ENCODE measurements at regions not wholly inside any gene's neighbourhood (a gene's known extent, or its start where the extent isn't known, plus 50 kb on each side); places are given as distances from the start of the nearest gene placed in this dataset.
"Not testable (repeated sequence)": the region's sequence is repeated elsewhere in the genome, so short reads cannot be mapped to it uniquely, and the experiment has no call there.

GRCh38 chr3:15919971-15920370 is 122.2 kb upstream of the ANKRD28 start:
- in situ Hi-C loops (cut with MboI; ENCODE audit: low pct_unique_long_range_greater_than_20kb in 2 of 9, low sequenced_read_pairs in 9 of 9, unreplicated experiment in 9 of 9): no loop called here
- Histone ChIP-seq H3K27ac (no peak overlapping the region), H3K4me1 (replicated peaks in 1 of 2) (no peaks in the 10 kb centered on the region), H3K4me3 (no peak overlapping the region)
- no peak for ATAC-seq (replicated peaks in 6 of 8)
- 80 to 100% (median 83%) methylated on average over 1 to 2 of the region's 2 CpGs; no CpG with 5 or more reads in 5 of the 10 experiments for WGBS, 10 experiments

- Histone ChIP-seq H3K4me1 (replicated peaks in 1 of 2) (no peaks in the 10 kb centered on the region), H3K27ac (no peak overlapping the region), H3K4me3 (no peak overlapping the region)
- peak in 1 of 8 experiments; percentile 45 for ATAC-seq (replicated peaks in 6 of 8)
- 33 to 100% (median 90%) methylated on average over 1 to 5 of the region's 5 CpGs for WGBS, 10 experiments
- in situ Hi-C loops (cut with MboI; ENCODE audit: low pct_unique_long_range_greater_than_20kb in 2 of 9, low sequenced_read_pairs in 9 of 9, unreplicated experiment in 9 of 9): no loop called here
Observed at GRCh38 chr3:15923640-15924405, 126.0 kb upstream of the ANKRD28 start.

- in situ Hi-C loops (cut with MboI; ENCODE audit: low pct_unique_long_range_greater_than_20kb in 2 of 9, low sequenced_read_pairs in 9 of 9, unreplicated experiment in 9 of 9): no loop called here
- Histone ChIP-seq H3K4me1 (replicated peaks in 1 of 2) (no peaks in the 10 kb centered on the region), H3K4me3 (no peak overlapping the region), H3K27ac (no peak overlapping the region)
- no peak for ATAC-seq (replicated peaks in 6 of 8)
- WGBS, 10 experiments: 20 to 75% (median 47%) methylated on average over 1 to 2 of the region's 2 CpGs; no CpG with 5 or more reads in 1 of the 10 experiments
Observed at GRCh38 chr3:15924914-15925313, 127.1 kb upstream of the ANKRD28 start.

GRCh38 chr3:15926871-15927270 is 129.1 kb upstream of the ANKRD28 start:
- in situ Hi-C loops (cut with MboI; ENCODE audit: low pct_unique_long_range_greater_than_20kb in 2 of 9, low sequenced_read_pairs in 9 of 9, unreplicated experiment in 9 of 9): no loop called here
- 46 to 100% (median 83%) methylated on average over 1 to 2 of the region's 2 CpGs for WGBS, 10 experiments
- H3K4me3 ChIP-seq: no peak overlapping the region
- H3K4me1 ChIP-seq (replicated peaks in 1 of 2): no peaks in the 10 kb centered on the region
- H3K27ac ChIP-seq: no peak overlapping the region
- no peak for ATAC-seq (replicated peaks in 6 of 8)

GRCh38 chr3:15927969-15928368 is 130.2 kb upstream of the ANKRD28 start:
- in situ Hi-C loops (cut with MboI; ENCODE audit: low pct_unique_long_range_greater_than_20kb in 2 of 9, low sequenced_read_pairs in 9 of 9, unreplicated experiment in 9 of 9): no loop called here
- no peak for ATAC-seq (replicated peaks in 6 of 8)
- WGBS, 10 experiments: 80 to 86% methylated on average over 1 of the region's 1 CpG; no CpG with 5 or more reads in 8 of the 10 experiments
- H3K27ac ChIP-seq: no peak overlapping the region
- no peak overlapping the region for H3K4me3 ChIP-seq
- H3K4me1 ChIP-seq (replicated peaks in 1 of 2): no peaks in the 10 kb centered on the region

- Histone ChIP-seq H3K27ac (no peak overlapping the region), H3K4me1 (replicated peaks in 1 of 2) (no peaks in the 10 kb centered on the region), H3K4me3 (no peak overlapping the region)
- in situ Hi-C loops (cut with MboI; ENCODE audit: low pct_unique_long_range_greater_than_20kb in 2 of 9, low sequenced_read_pairs in 9 of 9, unreplicated experiment in 9 of 9): no loop called here
- 42 to 100% (median 54%) methylated on average over 1 to 4 of the region's 4 CpGs for WGBS, 10 experiments
- no peak for ATAC-seq (replicated peaks in 6 of 8)
Observed at GRCh38 chr3:15929944-15930571, 132.3 kb upstream of the ANKRD28 start.

- in situ Hi-C loops (cut with MboI; ENCODE audit: low pct_unique_long_range_greater_than_20kb in 2 of 9, low sequenced_read_pairs in 9 of 9, unreplicated experiment in 9 of 9): no loop called here
- ATAC-seq (replicated peaks in 6 of 8): peak in 3 of 8 experiments; percentile 24 to 70 (median 32)
- Histone ChIP-seq H3K4me1 (replicated peaks in 1 of 2) (no peaks in the 10 kb centered on the region), H3K4me3 (no peak overlapping the region), H3K27ac (no peak overlapping the region)
- 8 to 83% (median 62%) methylated on average over 2 to 7 of the region's 7 CpGs; no CpG with 5 or more reads in 1 of the 10 experiments for WGBS, 10 experiments
Observed at GRCh38 chr3:15932348-15933300, 134.8 kb upstream of the ANKRD28 start.

- 10 to 100% (median 62%) methylated on average over 1 to 4 of the region's 4 CpGs for WGBS, 10 experiments
- in situ Hi-C loops (cut with MboI; ENCODE audit: low pct_unique_long_range_greater_than_20kb in 2 of 9, low sequenced_read_pairs in 9 of 9, unreplicated experiment in 9 of 9): no loop called here
- peak in 3 of 8 experiments; percentile 54 to 82 (median 59) for ATAC-seq (replicated peaks in 6 of 8)
- Histone ChIP-seq H3K27ac (no peak overlapping the region), H3K4me3 (no peak overlapping the region), H3K4me1 (replicated peaks in 1 of 2) (no peaks in the 10 kb centered on the region)
Observed at GRCh38 chr3:15933439-15934139, 135.8 kb upstream of the ANKRD28 start.

- WGBS, 10 experiments: 16 to 100% (median 90%) methylated on average over 1 to 6 of the region's 6 CpGs; no CpG with 5 or more reads in 1 of the 10 experiments
- ATAC-seq (replicated peaks in 6 of 8): peak in 3 of 8 experiments; percentile 21 to 43 (median 40)
Observed at GRCh38 chr3:15934389-15935195, 136.8 kb upstream of the ANKRD28 start.

GRCh38 chr3:15936312-15936711 is 138.5 kb upstream of the ANKRD28 start:
- 0 to 96% (median 75%) methylated on average over 1 to 5 of the region's 5 CpGs; no CpG with 5 or more reads in 2 of the 10 experiments for WGBS, 10 experiments
- Histone ChIP-seq H3K27ac (no peak overlapping the region), H3K4me3 (no peak overlapping the region), H3K4me1 (replicated peaks in 1 of 2) (no peaks in the 10 kb centered on the region)
- no peak for ATAC-seq (replicated peaks in 6 of 8)
- in situ Hi-C loops (cut with MboI; ENCODE audit: low pct_unique_long_range_greater_than_20kb in 2 of 9, low sequenced_read_pairs in 9 of 9, unreplicated experiment in 9 of 9): no loop called here

More at GRCh38 chr3:15934389-15935195, 136.8 kb upstream of the ANKRD28 start:
- Histone ChIP-seq H3K27ac (no peak overlapping the region), H3K4me3 (no peak overlapping the region), H3K4me1 (replicated peaks in 1 of 2) (no peaks in the 10 kb centered on the region)
- in situ Hi-C loops (cut with MboI; ENCODE audit: low pct_unique_long_range_greater_than_20kb in 2 of 9, low sequenced_read_pairs in 9 of 9, unreplicated experiment in 9 of 9): no loop called here

- Histone ChIP-seq H3K4me3 (no peak overlapping the region), H3K4me1 (replicated peaks in 1 of 2) (no peaks in the 10 kb centered on the region), H3K27ac (no peak overlapping the region)
- WGBS, 10 experiments: 40 to 100% (median 88%) methylated on average over 1 of the region's 1 CpG; no CpG with 5 or more reads in 6 of the 10 experiments
- in situ Hi-C loops (cut with MboI; ENCODE audit: low pct_unique_long_range_greater_than_20kb in 2 of 9, low sequenced_read_pairs in 9 of 9, unreplicated experiment in 9 of 9): no loop called here
- no peak for ATAC-seq (replicated peaks in 6 of 8)
Observed at GRCh38 chr3:15940641-15941040, 142.9 kb upstream of the ANKRD28 start.

- H3K4me1 ChIP-seq (replicated peaks in 1 of 2); in situ Hi-C loops (cut with MboI; ENCODE audit: low pct_unique_long_range_greater_than_20kb in 2 of 9, low sequenced_read_pairs in 9 of 9, unreplicated experiment in 9 of 9); H3K4me3 ChIP-seq; ATAC-seq (replicated peaks in 6 of 8); H3K27ac ChIP-seq: not testable (repeated sequence)
- WGBS, 10 experiments: 17 to 100% (median 80%) methylated on average over 1 to 2 of the region's 2 CpGs; no CpG with 5 or more reads in 5 of the 10 experiments
Observed at GRCh38 chr3:15941457-15941856, 143.7 kb upstream of the ANKRD28 start.
